Mesothelial cell of epicardium (in vitro differentiated cells): ENCODE measurements at regions not wholly inside any gene's neighbourhood (a gene's known extent, or its start where the extent isn't known, plus 50 kb on each side); places are given as distances from the start of the nearest gene placed in this dataset.

ENCODE experiments used
- DNase-seq, 2 experiments: peaks; one replicate each; pipeline ENCODE4 v3.0.0; 2021; ENCODE audit warnings: low spot score in 2 of 2; ENCODE audit not compliant: unreplicated experiment in 2 of 2
- H3K27ac Mint-ChIP-seq: 2 replicates; pipeline ENCODE4 v1.8.0; 2021; ENCODE audit warnings: mixed read lengths
- H3K27me3 Mint-ChIP-seq: 2 replicates; pipeline ENCODE4 v1.8.0; 2021; ENCODE audit warnings: low read depth, mixed read lengths
- H3K36me3 Mint-ChIP-seq: 2 replicates; pipeline ENCODE4 v1.8.0; 2021; ENCODE audit warnings: mixed read lengths
- H3K4me1 Mint-ChIP-seq: 2 replicates; pipeline ENCODE4 v1.8.0; 2021; ENCODE audit warnings: mixed read lengths
- H3K4me3 Mint-ChIP-seq: 2 replicates; pipeline ENCODE4 v1.8.0; 2021; ENCODE audit warnings: mild to moderate bottlenecking, moderate library complexity, mixed read lengths
- H3K9me3 Mint-ChIP-seq: 2 replicates; pipeline ENCODE4 v1.8.0; 2021; ENCODE audit warnings: mixed read lengths
- TF ChIP-seq, protein P1 (sequence below): fragments of 200-600 bp; sonication (generic); IDR thresholded peaks from one replicate; pipeline ENCODE4 v1.5.0; 2021; ENCODE audit warnings: antibody characterized with exemption; ENCODE audit not compliant: unreplicated experiment

DNA sequence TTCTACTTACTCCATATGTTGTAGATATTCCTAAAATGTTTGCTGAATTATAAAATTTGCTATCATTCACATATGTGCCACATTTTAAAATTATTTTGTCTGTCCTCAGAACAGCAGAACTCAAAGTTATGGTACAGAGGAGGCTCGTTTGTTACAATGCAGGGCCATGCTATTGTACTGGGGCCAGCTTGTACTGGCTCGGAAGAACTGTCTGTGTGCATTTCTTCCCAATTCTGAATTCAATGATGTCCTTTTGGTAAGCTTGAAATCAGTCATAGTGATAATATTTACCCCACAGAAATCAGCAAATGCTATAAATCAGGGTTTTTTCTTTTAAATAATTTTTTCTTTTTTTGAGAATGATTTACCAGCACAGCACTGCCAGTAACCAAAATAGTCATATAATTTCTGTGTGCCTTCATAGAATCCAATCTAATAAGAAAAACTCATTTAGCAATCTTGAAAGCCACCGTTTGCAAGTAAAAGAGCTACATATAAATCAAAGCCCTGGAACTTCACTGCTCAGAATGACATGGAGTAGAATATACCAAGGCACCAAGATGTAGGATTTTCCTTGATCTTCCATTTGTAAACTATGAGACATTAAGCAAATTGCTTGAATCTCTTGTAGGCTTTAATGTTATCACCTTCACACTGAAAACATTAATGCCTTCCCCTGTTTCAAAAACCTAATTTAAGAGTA is 90.7 kb upstream of the EPHA4 start:
- peaks cover 14% of the 10 kb centered on the region for H3K9me3 Mint-ChIP-seq
- H3K4me1 Mint-ChIP-seq: peaks cover 8% of the 10 kb centered on the region
- H3K36me3 Mint-ChIP-seq: no peaks in the 10 kb centered on the region
- H3K4me3 Mint-ChIP-seq: no peak overlapping the region
- DNase-seq: no peak
- TF ChIP-seq, protein P1, sequence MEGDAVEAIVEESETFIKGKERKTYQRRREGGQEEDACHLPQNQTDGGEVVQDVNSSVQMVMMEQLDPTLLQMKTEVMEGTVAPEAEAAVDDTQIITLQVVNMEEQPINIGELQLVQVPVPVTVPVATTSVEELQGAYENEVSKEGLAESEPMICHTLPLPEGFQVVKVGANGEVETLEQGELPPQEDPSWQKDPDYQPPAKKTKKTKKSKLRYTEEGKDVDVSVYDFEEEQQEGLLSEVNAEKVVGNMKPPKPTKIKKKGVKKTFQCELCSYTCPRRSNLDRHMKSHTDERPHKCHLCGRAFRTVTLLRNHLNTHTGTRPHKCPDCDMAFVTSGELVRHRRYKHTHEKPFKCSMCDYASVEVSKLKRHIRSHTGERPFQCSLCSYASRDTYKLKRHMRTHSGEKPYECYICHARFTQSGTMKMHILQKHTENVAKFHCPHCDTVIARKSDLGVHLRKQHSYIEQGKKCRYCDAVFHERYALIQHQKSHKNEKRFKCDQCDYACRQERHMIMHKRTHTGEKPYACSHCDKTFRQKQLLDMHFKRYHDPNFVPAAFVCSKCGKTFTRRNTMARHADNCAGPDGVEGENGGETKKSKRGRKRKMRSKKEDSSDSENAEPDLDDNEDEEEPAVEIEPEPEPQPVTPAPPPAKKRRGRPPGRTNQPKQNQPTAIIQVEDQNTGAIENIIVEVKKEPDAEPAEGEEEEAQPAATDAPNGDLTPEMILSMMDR: no peak
- no peak overlapping the region for H3K27ac Mint-ChIP-seq
- H3K27me3 Mint-ChIP-seq: no peaks in the 10 kb centered on the region

- peaks cover 1% of the 10 kb centered on the region for H3K27me3 Mint-ChIP-seq
- no peak for DNase-seq
- no peak overlapping the region for H3K27ac Mint-ChIP-seq
- TF ChIP-seq, protein P1: no peak
- no peaks in the 10 kb centered on the region for H3K36me3 Mint-ChIP-seq
- H3K9me3 Mint-ChIP-seq: no peaks in the 10 kb centered on the region
- H3K4me3 Mint-ChIP-seq: no peak overlapping the region
- peaks cover 3% of the 10 kb centered on the region for H3K4me1 Mint-ChIP-seq
Measured at GRCh38 chr2:221657806-221658205, 85.7 kb upstream of the EPHA4 start.

- no peak for DNase-seq
- TF ChIP-seq, protein P1: no peak
- Mint-ChIP-seq H3K4me1 (peaks cover 3% of the 10 kb centered on the region), H3K36me3 (no peaks in the 10 kb centered on the region), H3K27me3 (peaks cover 1% of the 10 kb centered on the region), H3K4me3 (no peak overlapping the region), H3K27ac (no peak overlapping the region), H3K9me3 (no peaks in the 10 kb centered on the region)
Measured at GRCh38 chr2:221655300-221655699, 83.2 kb upstream of the EPHA4 start.

- no peak for DNase-seq
- H3K4me3 Mint-ChIP-seq: no peak overlapping the region
- peaks cover 3% of the 10 kb centered on the region for H3K4me1 Mint-ChIP-seq
- H3K27me3 Mint-ChIP-seq: peaks cover 6% of the 10 kb centered on the region
- no peaks in the 10 kb centered on the region for H3K9me3 Mint-ChIP-seq
- TF ChIP-seq, protein P1: no peak
- H3K27ac Mint-ChIP-seq: no peak overlapping the region
- no peaks in the 10 kb centered on the region for H3K36me3 Mint-ChIP-seq
Measured at GRCh38 chr2:221653182-221653581, 81.1 kb upstream of the EPHA4 start.

DNA sequence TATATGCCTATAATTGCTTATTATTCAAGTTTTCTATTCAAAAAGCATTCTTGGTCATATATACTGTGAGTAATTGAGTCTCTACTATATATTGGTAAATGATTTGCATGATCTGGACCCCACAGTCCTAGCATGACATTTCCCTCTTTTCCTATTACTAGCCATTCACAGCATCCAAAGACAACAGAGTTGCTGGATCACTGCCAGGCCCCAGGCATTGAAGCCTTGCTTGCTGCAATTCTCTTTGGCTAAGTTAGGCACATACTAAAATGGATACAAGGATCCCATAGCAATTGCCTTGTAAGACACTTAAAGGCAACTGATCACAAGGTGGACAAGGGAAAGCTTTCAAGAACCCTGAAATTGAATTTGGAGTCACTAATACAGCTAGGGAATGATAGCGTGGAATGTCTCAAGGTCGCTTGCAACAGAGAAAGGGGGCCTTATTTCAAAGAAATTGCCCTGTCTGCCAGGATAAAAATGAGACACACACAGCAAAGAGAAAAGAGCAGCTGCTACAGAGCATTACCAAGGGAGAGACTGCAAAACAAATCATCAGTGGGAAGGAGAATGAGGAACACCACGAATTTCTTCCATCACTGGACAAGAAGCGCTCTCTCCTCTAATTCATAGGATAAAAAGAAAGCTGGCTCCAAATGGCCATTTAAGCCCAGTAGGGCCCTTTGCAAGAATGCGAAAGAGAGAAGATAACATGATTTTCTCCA is 77.1 kb upstream of the EPHA4 start:
- Mint-ChIP-seq H3K36me3 (peaks cover 2% of the 10 kb centered on the region), H3K4me3 (no peak overlapping the region), H3K4me1 (no peaks in the 10 kb centered on the region), H3K9me3 (peaks cover 10% of the 10 kb centered on the region), H3K27ac (no peak overlapping the region), H3K27me3 (peaks cover 4% of the 10 kb centered on the region)
- TF ChIP-seq, protein P1: no peak
- peak; percentile 24 to 44 for DNase-seq
